GM12878 (cell line): ENCODE measurements at regions not wholly inside any gene's neighbourhood (a gene's known extent, or its start where the extent isn't known, plus 50 kb on each side); places are given as distances from the start of the nearest gene placed in this dataset.
"Not testable (repeated sequence)": the region's sequence is repeated elsewhere in the genome, so short reads cannot be mapped to it uniquely, and the experiment has no call there.

Experiments used
- ATAC-seq: fragments of 200-7000 bp; cut with Tn5 transposase; 3 replicates; pipeline ENCODE4 v1.9.1; 2020; ENCODE audit warnings: mild to moderate bottlenecking, moderate library complexity
- BruUV-seq: library from RNA; stranded (reverse); fragments of 400-500 nt; replicated peaks from 2 replicates; lab custom pipeline; 2021; lab: Mats Ljungman, UMichigan
- CTCF ChIA-PET: fragments of 300-600 bp; sonication (Branson Sonifier 250); formaldehyde crosslinking; extraction: SDS; loops from one replicate; lab custom pipeline; 2021; ENCODE audit warnings: inconsistent platforms; lab: Yijun Ruan, JAX
- POLR2A ChIA-PET: fragments of 350-600 bp; formaldehyde crosslinking; extraction: SDS; loops from one replicate; lab custom pipeline; 2021; ENCODE audit warnings: inconsistent platforms; lab: Charles Lee
- RAD21 ChIA-PET: fragments of 300-600 bp; sonication (Branson Sonifier 250); formaldehyde crosslinking; loops from one replicate; lab custom pipeline; 2023; ENCODE audit warnings: antibody characterized with exemption; ENCODE audit not compliant: unreplicated experiment; lab: Charles Lee
- SMC1A ChIA-PET: fragments of 300-600 bp; sonication (Branson Sonifier 250); formaldehyde crosslinking; loops from one replicate; lab custom pipeline; 2023; ENCODE audit not compliant: unreplicated experiment, uncharacterized antibody; lab: Charles Lee
- DNase-seq: peaks from one replicate; pipeline ENCODE4 v3.0.0-alpha.2; 2011; ENCODE audit warnings: low read depth, low spot score
- FAIRE-seq: peaks from 3 replicates; lab custom pipeline; 2011; peaks lifted over from hg19 to GRCh38; lab: Jason Lieb, UNC
- H2AFZ ChIP-seq: 2 replicates; pipeline ENCODE4 v1.6.0; 2011; ENCODE audit warnings: low read depth, low read length, control low read depth; ENCODE audit not compliant: control insufficient read depth
- H3K27ac ChIP-seq: 2 replicates; pipeline ENCODE4 v1.5.1; 2011; ENCODE audit warnings: control low read depth; ENCODE audit not compliant: control insufficient read depth, insufficient read depth
- H3K27me3 ChIP-seq, 2 experiments: replicated peaks in 1 of 2; 2 replicates each; pipeline versions ENCODE4 v1.6.0 to v1.6.1; 2011; ENCODE audit warnings: low read length in 1 of 2; ENCODE audit not compliant: control insufficient read depth in 2 of 2, insufficient read depth in 2 of 2
- H3K36me3 ChIP-seq, 2 experiments: 2 replicates each; pipeline ENCODE4 v1.5.1; 2011; ENCODE audit warnings: low read length in 1 of 2; ENCODE audit not compliant: control insufficient read depth in 2 of 2, insufficient read depth in 2 of 2
- H3K4me1 ChIP-seq: 2 replicates; pipeline ENCODE4 v1.6.1; 2011; ENCODE audit warnings: mild to moderate bottlenecking, low read length, moderate library complexity, mixed read lengths; ENCODE audit not compliant: control insufficient read depth, insufficient read depth
- H3K4me2 ChIP-seq: 2 replicates; pipeline ENCODE4 v1.6.0; 2011; ENCODE audit warnings: control low read depth; ENCODE audit not compliant: control insufficient read depth, insufficient read depth
- H3K4me3 ChIP-seq: fragments of 200-600 bp; sonication (generic); 2 replicates; pipeline ENCODE4 v1.5.1; 2016
- H3K79me2 ChIP-seq: 2 replicates; pipeline ENCODE4 v1.6.0; 2011; ENCODE audit warnings: low read length; ENCODE audit not compliant: control insufficient read depth, insufficient read depth
- H3K9ac ChIP-seq: 2 replicates; pipeline ENCODE4 v1.8.0; 2011; ENCODE audit warnings: low read length, control low read depth, mixed read lengths; ENCODE audit not compliant: control insufficient read depth, insufficient read depth
- H3K9me3 ChIP-seq: replicated peaks from 3 replicates; pipeline ENCODE4 v1.5.1; 2011; ENCODE audit warnings: mild to moderate bottlenecking, low read length; ENCODE audit not compliant: control insufficient read depth, insufficient read depth
- H4K20me1 ChIP-seq: 2 replicates; pipeline ENCODE4 v1.6.0; 2011; ENCODE audit not compliant: control insufficient read depth, insufficient read depth
- CBX5 ChIP-seq: sonication (generic); IDR thresholded peaks from 2 replicates; pipeline ENCODE4 v1.6.1; 2016; ENCODE audit warnings: low read depth, moderate library complexity, mild to moderate bottlenecking, inconsistent platforms
- CREM ChIP-seq: IDR thresholded peaks from 2 replicates; pipeline ENCODE4 v1.6.1; 2014; ENCODE audit warnings: antibody characterized with exemption, low read depth
- ELK1 ChIP-seq: IDR thresholded peaks from 2 replicates; pipeline ENCODE4 v1.6.1; 2012; ENCODE audit warnings: low read depth, low read length, improper control_type of control experiment
- FOXM1 ChIP-seq: IDR thresholded peaks from 2 replicates; pipeline ENCODE4 v1.6.1; 2012; ENCODE audit warnings: low read depth, mild to moderate bottlenecking, inconsistent platforms, low read length, moderate library complexity
- HCFC1 ChIP-seq: fragments of 150-350 bp; IDR thresholded peaks from 2 replicates; pipeline ENCODE4 v1.6.1; 2014; ENCODE audit warnings: low read length
- HSF1 ChIP-seq: fragments of 150-350 bp; IDR thresholded peaks from 2 replicates; pipeline ENCODE4 v1.6.1; 2014; ENCODE audit warnings: mild to moderate bottlenecking, low read depth, low read length
- IKZF2 ChIP-seq, 2 experiments: fragments of 450-650 bp; IDR thresholded peaks; 2 replicates each; pipeline ENCODE4 v1.6.1; 2017; ENCODE audit warnings: mild to moderate bottlenecking in 2 of 2, moderate library complexity in 2 of 2
- IRF4 ChIP-seq: IDR thresholded peaks from 2 replicates; pipeline ENCODE4 v1.6.1; 2011; ENCODE audit warnings: low read depth, low read length
- JUND ChIP-seq: IDR thresholded peaks from 2 replicates; pipeline ENCODE4 v1.6.1; 2012; ENCODE audit warnings: low read depth, mild to moderate bottlenecking, low read length, improper control_type of control experiment, moderate library complexity
- KAT2A ChIP-seq: conservative IDR thresholded peaks from 2 replicates; pipeline ENCODE4 v1.6.1; 2011; ENCODE audit warnings: low read depth, low read length; ENCODE audit not compliant: control insufficient read depth
- MAX ChIP-seq: IDR thresholded peaks from 2 replicates; pipeline ENCODE4 v1.6.1; 2012; ENCODE audit warnings: low read depth, low read length, improper control_type of control experiment
- RBBP5 ChIP-seq: fragments of 200-600 bp; sonication (generic); conservative IDR thresholded peaks from 2 replicates; pipeline ENCODE4 v1.6.1; 2016
- SMAD1 ChIP-seq: fragments of 450-650 bp; IDR thresholded peaks from 2 replicates; pipeline ENCODE4 v1.6.1; 2018; ENCODE audit warnings: mild to moderate bottlenecking, low read depth; ENCODE audit not compliant: partially characterized antibody
- TAF1 ChIP-seq: IDR thresholded peaks from 2 replicates; pipeline ENCODE4 v1.6.1; 2011; ENCODE audit warnings: mild to moderate bottlenecking, low read depth, low read length, borderline replicate concordance
- ZNF24 ChIP-seq: fragments of 450-650 bp; IDR thresholded peaks from 2 replicates; pipeline ENCODE4 v1.6.1; 2017; ENCODE audit warnings: antibody characterized with exemption, mild to moderate bottlenecking
- WGBS: methylation state at CpG from one replicate; pipeline ENCODE4 v1.1.6; 2016; ENCODE audit warnings: low lambda C conversion rate; ENCODE audit not compliant: insufficient replicate concordance, insufficient coverage; ENCODE audit errors: missing lambda C conversion rate; 5-methylcytosine and 5-hydroxymethylcytosine counted together
- in situ Hi-C: fragments of 300-500 bp; cut with MboI; formaldehyde crosslinking; loops from 9 replicates; pipeline ENCODE4 v1.14.3; 2018; ENCODE audit warnings: mixed read lengths
- intact Hi-C: fragments of 100-400 bp; cut with micrococcal nuclease; formaldehyde crosslinking; loops from one replicate; pipeline ENCODE4 v1.14.2; 2022; ENCODE audit not compliant: unreplicated experiment

- no peak for TF ChIP-seq MAX
- no peak for TF ChIP-seq FOXM1
- no peak for TF ChIP-seq ZNF24
Measured at GRCh38 chr11:134981835-134982234, 569.8 kb upstream of the B3GAT1 start (continued).

DNA sequence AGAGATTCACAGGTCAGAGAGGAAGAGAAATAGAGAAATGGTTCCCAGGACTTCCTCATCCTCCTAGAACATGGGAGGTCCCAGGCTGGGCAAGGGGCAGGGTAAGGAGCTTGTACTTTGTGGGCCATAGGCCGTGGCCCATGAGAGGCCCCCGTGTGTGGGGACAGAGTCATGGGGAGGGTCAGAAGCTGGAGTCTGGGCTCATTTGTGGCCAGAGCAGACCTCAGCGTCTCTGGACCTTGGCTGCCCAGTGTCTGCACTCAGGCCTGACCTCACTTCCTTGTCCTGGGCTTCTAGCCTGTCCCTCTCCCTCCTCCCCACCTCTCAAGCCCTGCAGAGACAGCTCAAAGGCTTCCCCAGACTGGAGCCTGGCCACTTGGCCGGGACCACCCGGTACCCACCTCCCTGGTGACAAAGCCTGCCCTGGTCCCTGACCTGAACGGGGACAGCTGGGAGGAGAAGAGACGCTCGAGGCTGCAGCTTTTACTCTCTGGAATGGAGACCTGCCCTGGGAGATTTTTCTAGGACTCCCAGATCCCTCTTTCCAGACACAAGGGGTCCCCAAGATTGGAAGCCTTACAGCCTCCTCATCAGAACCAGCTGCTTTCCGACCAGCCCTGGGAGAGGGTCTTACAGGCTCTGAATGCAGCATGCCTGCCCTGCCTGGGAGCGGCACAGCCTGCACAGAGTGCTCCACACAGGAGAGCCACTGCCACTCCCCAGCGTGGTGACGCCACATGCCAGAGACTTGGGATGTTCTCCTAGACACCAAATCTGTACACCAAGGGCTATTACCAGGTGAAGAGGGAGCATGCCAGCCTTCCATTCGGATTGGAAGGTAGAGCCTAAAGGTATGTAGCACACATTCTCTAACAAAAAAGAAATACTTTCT is 569.0 kb upstream of the B3GAT1 start:
- Histone ChIP-seq H3K27me3 (no peaks in the 10 kb centered on the region; a peak in 1 of 4 replicates), H3K4me1 (no peaks in the 10 kb centered on the region), H3K36me3 (no peaks in the 10 kb centered on the region), H3K4me2 (no peak overlapping the region), H3K9me3 (no peaks in the 10 kb centered on the region), H4K20me1 (no peaks in the 10 kb centered on the region), H3K27ac (no peak overlapping the region), H3K79me2 (no peaks in the 10 kb centered on the region), H3K4me3 (no peak overlapping the region), H2AFZ (no peak overlapping the region)
- no peak for DNase-seq
- POLR2A ChIA-PET: no interaction called here
- no peak for ATAC-seq
- intact Hi-C loops: no loop called here
- in situ Hi-C loops: no loop called here
- TF ChIP-seq KAT2A: no peak
- TF ChIP-seq IKZF2 (IDR thresholded peaks at IDR 0.05): no peak
- TF ChIP-seq RBBP5: no peak
- TF ChIP-seq JUND: no peak
- no peak for TF ChIP-seq CREM
- no peak for TF ChIP-seq TAF1
- TF ChIP-seq SMAD1: no peak
- TF ChIP-seq ELK1: no peak
- TF ChIP-seq HCFC1: no peak
- TF ChIP-seq HSF1: no peak
- TF ChIP-seq IRF4: no peak
- no peak for TF ChIP-seq CBX5
- TF ChIP-seq, all 136 proteins: peak for 0
- ChIA-PET CTCF (no interaction called here), SMC1A (no interaction called here), RAD21 (no interaction called here)
- no TSS peak for BruUV-seq
- WGBS: 13% methylated on average over 11 of the region's 13 CpGs
- FAIRE-seq: no peak
- H3K9ac ChIP-seq: no peak overlapping the region

GRCh38 chr11:134979089-134979457 is 567.0 kb upstream of the B3GAT1 start:
- H3K4me1 ChIP-seq, H3K4me2 ChIP-seq, H4K20me1 ChIP-seq, intact Hi-C loops, H3K27ac ChIP-seq, ATAC-seq, POLR2A ChIA-PET, H3K79me2 ChIP-seq, H2AFZ ChIP-seq, H3K9ac ChIP-seq, H3K27me3 ChIP-seq, BruUV-seq, H3K36me3 ChIP-seq, H3K9me3 ChIP-seq, CTCF ChIA-PET, DNase-seq, in situ Hi-C loops, H3K4me3 ChIP-seq, SMC1A ChIA-PET, RAD21 ChIA-PET, FAIRE-seq: not testable (repeated sequence)
- WGBS: 84% methylated on average over 12 of the region's 12 CpGs
